SIG-M5 (cell line): ENCODE measurements at regions not wholly inside any gene's neighbourhood (a gene's known extent, or its start where the extent isn't known, plus 50 kb on each side); places are given as distances from the start of the nearest gene placed in this dataset.
"Not testable (repeated sequence)": the region's sequence is repeated elsewhere in the genome, so short reads cannot be mapped to it uniquely, and the experiment has no call there.

Experiments used
- DNase-seq: peaks from one replicate; lab custom pipeline; 2025; lab: John Stamatoyannopoulos, UW

GRCh38 chr17:20633268-20634059 lies 53.9 kb downstream of the CDRT15L2 start:
- not testable (repeated sequence) for DNase-seq

GRCh38 chr17:20640147-20640546 lies 60.6 kb downstream of the CDRT15L2 start:
- DNase-seq, result not testable (repeated sequence)

- DNase-seq, result not testable (repeated sequence)
These were observed 67.2 kb downstream of the CDRT15L2 start for GRCh38 chr17:20646661-20647272.

GRCh38 chr17:20649097-20649767 lies 69.7 kb downstream of the CDRT15L2 start:
- DNase-seq, result not testable (repeated sequence)

- not testable (repeated sequence) for DNase-seq
These were observed 71.5 kb downstream of the CDRT15L2 start for GRCh38 chr17:20651022-20651421.

- DNase-seq, result not testable (repeated sequence)
These were observed 72.2 kb downstream of the CDRT15L2 start for GRCh38 chr17:20651736-20652135.

GRCh38 chr17:20653391-20653790 lies 73.9 kb downstream of the CDRT15L2 start:
- not testable (repeated sequence) for DNase-seq

- DNase-seq, result not testable (repeated sequence)
These were observed 74.6 kb downstream of the CDRT15L2 start for GRCh38 chr17:20654114-20654513.

- DNase-seq, result not testable (repeated sequence)
These were observed 75.1 kb downstream of the CDRT15L2 start for GRCh38 chr17:20654575-20654974.

- DNase-seq, result not testable (repeated sequence)
These were observed 85.8 kb downstream of the CDRT15L2 start for GRCh38 chr17:20665103-20665955.

- DNase-seq, result not testable (repeated sequence)
These were observed 87.2 kb downstream of the CDRT15L2 start for GRCh38 chr17:20666689-20667088.

- DNase-seq, result not testable (repeated sequence)
These were observed 88.2 kb downstream of the CDRT15L2 start for GRCh38 chr17:20667712-20668111.

GRCh38 chr17:20668316-20668715 lies 88.8 kb downstream of the CDRT15L2 start:
- not testable (repeated sequence) for DNase-seq

- DNase-seq, result not testable (repeated sequence)
These were observed 89.3 kb downstream of the CDRT15L2 start for GRCh38 chr17:20668868-20669267.

- DNase-seq, result not testable (repeated sequence)
These were observed 91.0 kb downstream of the CDRT15L2 start for GRCh38 chr17:20670506-20670905.

- DNase-seq, result not testable (repeated sequence)
These were observed 94.8 kb downstream of the CDRT15L2 start for GRCh38 chr17:20674374-20674773.

- DNase-seq, result not testable (repeated sequence)
These were observed 96.2 kb downstream of the CDRT15L2 start for GRCh38 chr17:20675707-20676106.

GRCh38 chr17:20676656-20677055 lies 97.1 kb downstream of the CDRT15L2 start:
- not testable (repeated sequence) for DNase-seq

GRCh38 chr17:20677469-20677868 lies 97.9 kb downstream of the CDRT15L2 start:
- DNase-seq, result not testable (repeated sequence)

- DNase-seq, result not testable (repeated sequence)
These were observed 98.9 kb downstream of the CDRT15L2 start for GRCh38 chr17:20678424-20678823.
